ENCODE measurements at regions not wholly inside any gene's neighbourhood (a gene's known extent, or its start where the extent isn't known, plus 50 kb on each side); places are given as distances from the start of the nearest gene placed in this dataset.
"Not testable (repeated sequence)": the region's sequence is repeated elsewhere in the genome, so short reads cannot be mapped to it uniquely, and the experiment has no call there.

DNA sequence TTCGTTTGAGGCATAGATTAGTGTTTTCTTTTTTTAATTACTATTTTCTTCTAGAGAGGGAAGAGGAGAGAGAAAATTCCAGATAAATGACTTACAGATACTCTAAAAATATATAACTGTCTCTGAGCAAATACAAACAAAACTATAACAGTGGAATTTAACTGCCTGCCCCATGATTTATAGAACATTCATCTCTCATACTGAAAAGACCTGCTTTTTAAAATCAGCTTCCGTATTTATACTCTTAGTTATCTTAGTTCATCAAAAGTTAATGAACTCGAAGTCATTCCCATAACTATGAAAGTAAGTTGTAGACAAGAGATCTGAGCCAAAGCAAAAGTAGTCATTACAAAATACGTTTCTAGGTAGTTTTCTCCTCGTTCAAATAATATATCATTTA lies 123.8 kb upstream of the DMRT1 start:
- H3K27ac Mint-ChIP-seq = no peak overlapping the region
- DNase-seq (no peak), ATAC-seq (no peak)
- intact Hi-C loops (cut with micrococcal nuclease) = no loop called here
- POLR2A ChIA-PET = no interaction called here
- H3K36me3 Mint-ChIP-seq (ENCODE audit: low read depth) = peaks cover under 1% of the 10 kb centered on the region
- H3K9me3 Mint-ChIP-seq = no peaks in the 10 kb centered on the region
- TF ChIP-seq CTCF (IDR thresholded peaks at IDR 0.05) = no peak
- no peaks in the 10 kb centered on the region for H3K4me1 Mint-ChIP-seq (ENCODE audit: low read depth)
- CTCF ChIA-PET = no interaction called here
- H3K4me3 Mint-ChIP-seq = no peak overlapping the region
- no peaks in the 10 kb centered on the region for H3K27me3 Mint-ChIP-seq

GRCh38 chr9:720239-720881 lies 121.1 kb upstream of the DMRT1 start:
- no peak overlapping the region for H3K4me3 Mint-ChIP-seq
- DNase-seq = no peak
- POLR2A ChIA-PET = no interaction called here
- H3K4me1 Mint-ChIP-seq (ENCODE audit: low read depth) = no peaks in the 10 kb centered on the region
- no peak for TF ChIP-seq CTCF (IDR thresholded peaks at IDR 0.05)
- no peak overlapping the region for H3K27ac Mint-ChIP-seq
- H3K36me3 Mint-ChIP-seq (ENCODE audit: low read depth) = no peaks in the 10 kb centered on the region
- H3K9me3 Mint-ChIP-seq = no peaks in the 10 kb centered on the region
- intact Hi-C loops (cut with micrococcal nuclease) = no loop called here
- CTCF ChIA-PET = no interaction called here
- H3K27me3 Mint-ChIP-seq = peaks cover 1% of the 10 kb centered on the region
- ATAC-seq = no peak

- Mint-ChIP-seq H3K4me1 (ENCODE audit: low read depth) (no peaks in the 10 kb centered on the region), H3K27ac (no peak overlapping the region), H3K27me3 (peaks cover 1% of the 10 kb centered on the region), H3K36me3 (ENCODE audit: low read depth) (no peaks in the 10 kb centered on the region), H3K9me3 (no peaks in the 10 kb centered on the region), H3K4me3 (no peak overlapping the region)
- no peak for TF ChIP-seq CTCF (IDR thresholded peaks at IDR 0.05)
- CTCF ChIA-PET = no interaction called here
- no peak for DNase-seq
- POLR2A ChIA-PET = no interaction called here
- intact Hi-C loops (cut with micrococcal nuclease) = no loop called here
- no peak for ATAC-seq
Measured at GRCh38 chr9:722388-722980, 119.0 kb upstream of the DMRT1 start.

- intact Hi-C loops (cut with micrococcal nuclease); ATAC-seq; H3K36me3 Mint-ChIP-seq (ENCODE audit: low read depth); DNase-seq; H3K4me1 Mint-ChIP-seq (ENCODE audit: low read depth); H3K27ac Mint-ChIP-seq; H3K9me3 Mint-ChIP-seq; H3K27me3 Mint-ChIP-seq; H3K4me3 Mint-ChIP-seq: not testable (repeated sequence)
- ChIA-PET POLR2A (interaction anchor here (0.6 kb wide), 1 partner anchor 195 kb away, joined by 3 read pairs; no protein-coding TSS in a partner anchor), CTCF (interaction anchor here (1.0 kb wide), 1 partner anchor 32 kb away, joined by 4 read pairs; no protein-coding TSS in a partner anchor)
Measured at GRCh38 chr9:724461-724860, 117.0 kb upstream of the DMRT1 start.

GRCh38 chr9:726005-726404 lies 115.5 kb upstream of the DMRT1 start:
- ChIA-PET POLR2A (no interaction called here), CTCF (no interaction called here)
- H3K9me3 Mint-ChIP-seq = no peaks in the 10 kb centered on the region
- H3K4me1 Mint-ChIP-seq (ENCODE audit: low read depth) = no peaks in the 10 kb centered on the region
- peaks cover 1% of the 10 kb centered on the region for H3K27me3 Mint-ChIP-seq
- TF ChIP-seq CTCF (IDR thresholded peaks at IDR 0.05) = no peak
- intact Hi-C loops (cut with micrococcal nuclease) = no loop called here
- H3K27ac Mint-ChIP-seq = no peak overlapping the region
- ATAC-seq (no peak), DNase-seq (no peak)
- no peaks in the 10 kb centered on the region for H3K36me3 Mint-ChIP-seq (ENCODE audit: low read depth)
- no peak overlapping the region for H3K4me3 Mint-ChIP-seq

Data from activated CD8-positive, alpha-beta T cell treated with anti-CD3 and anti-CD28 coated beads for 36 hours (primary cell).